Amniotic epithelial cell (primary cell): ENCODE measurements at regions not wholly inside any gene's neighbourhood (a gene's known extent, or its start where the extent isn't known, plus 50 kb on each side); places are given as distances from the start of the nearest gene placed in this dataset.
"Not testable (repeated sequence)": the region's sequence is repeated elsewhere in the genome, so short reads cannot be mapped to it uniquely, and the experiment has no call there.

Experiments used
- DNase-seq: peaks from one replicate; pipeline ENCODE4 v3.0.0-alpha.2; 2010; ENCODE audit warnings: low read depth

GRCh38 chr6:73943930-73944652, 248.1 kb downstream of the CD109 start:
- DNase-seq = no peak

- DNase-seq = peak; percentile 5
Observed at GRCh38 chr6:73943411-73943810, 247.4 kb downstream of the CD109 start.

GRCh38 chr6:73942592-73943186, 246.7 kb downstream of the CD109 start:
- peak; percentile 41 for DNase-seq

GRCh38 chr6:73941892-73942291, 245.9 kb downstream of the CD109 start:
- no peak for DNase-seq

- DNase-seq = peak; percentile 36
Observed at GRCh38 chr6:73937805-73938204, 241.8 kb downstream of the CD109 start.

GRCh38 chr6:73932866-73933265, 236.9 kb downstream of the CD109 start:
- DNase-seq = no peak

- DNase-seq = peak; percentile 11
Observed at GRCh38 chr6:73929405-73929804, 233.4 kb downstream of the CD109 start.

- DNase-seq = peak; percentile 10
Observed at GRCh38 chr6:73927421-73927820, 231.4 kb downstream of the CD109 start.

- DNase-seq = not testable (repeated sequence)
Observed at GRCh38 chr6:73925703-73926102, 229.7 kb downstream of the CD109 start.

GRCh38 chr6:73923905-73924485, 228.0 kb downstream of the CD109 start:
- peak; percentile 8 for DNase-seq

- DNase-seq = no peak
Observed at GRCh38 chr6:73903155-73903554, 207.2 kb downstream of the CD109 start.

- DNase-seq = no peak
Observed at GRCh38 chr6:73901986-73902385, 206.0 kb downstream of the CD109 start.

- DNase-seq = no peak
Observed at GRCh38 chr6:73901311-73901710, 205.3 kb downstream of the CD109 start.

GRCh38 chr6:73898599-73898998, 202.6 kb downstream of the CD109 start:
- DNase-seq = peak; percentile 7

- no peak for DNase-seq
Observed at GRCh38 chr6:73893696-73894095, 197.7 kb downstream of the CD109 start.

GRCh38 chr6:73888050-73888449, 192.0 kb downstream of the CD109 start:
- no peak for DNase-seq

- no peak for DNase-seq
Observed at GRCh38 chr6:73885393-73885792, 189.4 kb downstream of the CD109 start.

- DNase-seq = no peak
Observed at GRCh38 chr6:73884540-73884939, 188.5 kb downstream of the CD109 start.

GRCh38 chr6:73879501-73880293, 183.7 kb downstream of the CD109 start:
- no peak for DNase-seq

- no peak for DNase-seq
Observed at GRCh38 chr6:73878403-73878802, 182.4 kb downstream of the CD109 start.
